NCI-H748 (cell line): ENCODE measurements at regions not wholly inside any gene's neighbourhood (a gene's known extent, or its start where the extent isn't known, plus 50 kb on each side); places are given as distances from the start of the nearest gene placed in this dataset.

Experiments
- DNase-seq: peaks from one replicate; lab custom pipeline; 2025; ENCODE audit not compliant: unreplicated experiment; lab: John Stamatoyannopoulos, UW

DNA sequence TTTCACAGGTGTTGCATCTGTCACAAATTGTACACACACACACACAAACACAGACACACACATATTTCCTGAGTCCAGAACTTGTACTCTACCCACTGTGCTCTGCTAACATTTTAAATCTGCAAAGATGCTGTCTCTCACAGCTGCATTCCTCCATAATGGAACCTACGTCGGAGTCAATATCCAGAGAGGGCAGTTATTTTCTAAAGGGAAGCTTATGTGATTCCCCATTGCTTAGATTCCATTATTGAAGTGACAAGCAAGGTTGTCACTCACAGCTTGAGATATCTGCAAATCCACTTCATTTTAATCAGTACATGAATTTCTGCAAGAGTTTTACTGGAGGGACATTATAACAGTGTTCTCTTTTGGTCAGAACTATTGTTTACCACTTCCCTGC lies 992.4 kb downstream of the NSUN3 start:
- no peak for DNase-seq

GRCh38 chr3:95082191-95082590 lies 1019.3 kb downstream of the NSUN3 start:
- DNase-seq: no peak

GRCh38 chr3:95084738-95085137 lies 1021.9 kb downstream of the NSUN3 start:
- DNase-seq: no peak

DNA sequence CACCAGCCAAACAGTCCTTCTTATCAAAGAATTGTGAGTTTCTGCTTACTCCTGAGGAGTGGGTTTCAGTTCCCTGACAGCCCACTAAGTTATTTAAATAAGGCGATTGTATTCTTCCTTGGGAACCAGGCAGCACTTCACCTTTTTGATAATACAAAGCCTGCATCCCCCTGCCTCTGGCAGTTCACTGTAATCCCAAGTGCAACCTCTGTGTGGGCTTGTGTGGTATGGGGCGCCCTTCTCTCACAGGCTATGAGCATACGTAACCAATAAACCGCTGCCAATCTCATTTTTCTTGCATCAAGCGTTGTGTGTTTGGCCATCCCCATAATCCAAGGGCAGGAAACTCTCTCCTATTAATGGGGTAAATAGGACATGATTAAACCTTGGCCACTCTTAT lies 1025.6 kb downstream of the NSUN3 start:
- no peak for DNase-seq

- DNase-seq: peak; percentile 13
Observed at GRCh38 chr3:95097493-95097892, 1034.6 kb downstream of the NSUN3 start.

DNA sequence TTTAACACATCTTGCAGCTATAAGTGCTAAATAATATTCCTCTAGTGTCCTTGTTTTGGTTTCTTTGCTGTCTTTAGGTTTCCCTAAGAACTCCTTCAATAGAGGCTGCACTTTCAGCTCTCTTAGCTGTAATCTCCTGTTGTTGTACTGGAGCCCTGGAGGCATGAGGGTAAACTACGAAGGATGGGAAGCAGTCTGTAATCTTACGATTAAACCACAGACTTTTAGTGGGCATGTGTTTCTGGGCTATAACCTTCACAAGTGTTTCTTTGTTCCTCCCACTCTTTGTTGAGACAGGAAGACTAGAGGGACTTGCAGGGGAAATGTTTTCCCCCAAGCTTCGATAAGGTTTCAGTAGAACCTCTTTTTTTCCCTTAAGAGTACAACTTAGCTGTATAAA lies 1058.1 kb downstream of the NSUN3 start:
- DNase-seq: no peak

GRCh38 chr3:95123104-95123503 lies 1060.2 kb downstream of the NSUN3 start:
- no peak for DNase-seq

- DNase-seq: no peak
Observed at GRCh38 chr3:95134693-95135413, 1072.0 kb downstream of the NSUN3 start.

DNA sequence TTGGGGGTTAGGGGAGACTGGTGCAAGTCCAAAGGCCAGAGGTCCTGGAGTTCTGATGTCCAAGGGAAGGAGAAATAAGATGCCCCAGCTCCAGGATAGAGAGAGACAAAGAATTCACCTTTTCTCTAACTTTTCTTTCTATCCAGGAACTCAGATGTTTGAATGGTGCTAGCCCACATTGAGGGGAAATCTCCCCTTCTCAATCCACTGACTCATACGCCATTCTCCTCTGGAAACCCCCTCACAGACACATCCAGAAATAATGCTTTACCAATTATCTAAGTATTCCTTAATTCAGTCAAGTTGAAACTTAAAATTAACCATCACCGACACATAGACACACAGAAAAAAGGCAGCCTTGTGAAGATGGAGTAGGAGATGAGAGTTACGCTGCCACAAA lies 1085.2 kb downstream of the NSUN3 start:
- DNase-seq: no peak

DNA sequence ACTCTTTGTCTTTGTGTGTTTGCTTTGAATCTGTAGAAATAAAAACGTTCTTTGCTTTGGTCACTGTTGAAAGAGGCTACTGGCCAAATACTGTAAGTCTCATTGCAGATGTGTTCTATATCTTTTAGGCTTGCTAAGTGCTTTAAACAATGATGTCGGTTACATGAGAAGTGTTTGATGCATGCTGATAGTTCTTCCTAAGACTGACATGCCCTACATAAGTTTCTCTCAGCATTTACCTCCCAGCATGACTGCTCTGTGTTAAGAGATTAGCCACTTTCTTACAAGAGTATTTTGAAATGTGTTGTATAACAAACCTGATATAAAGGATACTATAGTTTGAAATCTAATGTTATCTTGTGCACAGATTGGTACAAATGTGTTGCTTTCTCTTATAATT lies 1088.7 kb downstream of the NSUN3 start:
- DNase-seq: no peak

DNA sequence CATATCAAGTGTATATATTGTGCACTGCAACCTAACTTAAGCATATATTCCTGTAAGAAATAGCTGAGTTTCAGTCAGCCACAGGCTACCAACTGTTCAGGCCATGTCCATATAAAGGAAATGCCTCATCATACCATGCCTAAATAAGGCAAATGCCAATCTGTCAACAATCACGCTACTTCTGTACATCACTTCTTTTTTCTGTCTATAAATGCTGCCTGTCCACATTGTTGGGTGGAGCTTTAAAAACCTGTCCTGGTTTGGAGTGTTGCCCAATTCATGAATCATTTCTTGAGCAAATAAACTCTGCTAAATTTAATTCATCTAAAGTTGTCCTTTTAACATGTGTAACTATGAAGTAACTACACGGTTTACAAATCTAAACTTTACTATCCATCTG lies 1091.9 kb downstream of the NSUN3 start:
- peak; percentile 2 for DNase-seq

DNA sequence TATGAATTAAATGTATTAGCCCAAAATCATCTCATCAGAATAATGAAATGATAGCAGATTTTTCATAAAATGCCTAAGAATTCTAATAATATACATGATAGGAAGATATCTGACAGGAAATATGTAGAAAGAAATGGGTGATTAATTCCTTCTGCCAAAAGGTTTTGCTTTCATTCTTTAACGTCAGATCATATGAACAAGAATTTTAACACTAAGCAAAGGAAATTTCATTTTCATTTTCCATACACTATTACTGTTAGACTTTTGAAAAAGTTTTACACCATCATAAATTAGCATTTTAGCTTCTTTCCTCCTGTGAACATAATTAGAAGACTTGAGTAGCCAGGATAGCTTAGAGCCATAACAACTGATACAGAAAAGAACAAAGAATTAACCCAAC lies 1099.9 kb downstream of the NSUN3 start:
- DNase-seq: no peak

- DNase-seq: no peak
Observed at GRCh38 chr3:95167748-95168147, 1104.9 kb downstream of the NSUN3 start.

GRCh38 chr3:95168526-95168925 lies 1105.7 kb downstream of the NSUN3 start:
- DNase-seq: no peak

DNA sequence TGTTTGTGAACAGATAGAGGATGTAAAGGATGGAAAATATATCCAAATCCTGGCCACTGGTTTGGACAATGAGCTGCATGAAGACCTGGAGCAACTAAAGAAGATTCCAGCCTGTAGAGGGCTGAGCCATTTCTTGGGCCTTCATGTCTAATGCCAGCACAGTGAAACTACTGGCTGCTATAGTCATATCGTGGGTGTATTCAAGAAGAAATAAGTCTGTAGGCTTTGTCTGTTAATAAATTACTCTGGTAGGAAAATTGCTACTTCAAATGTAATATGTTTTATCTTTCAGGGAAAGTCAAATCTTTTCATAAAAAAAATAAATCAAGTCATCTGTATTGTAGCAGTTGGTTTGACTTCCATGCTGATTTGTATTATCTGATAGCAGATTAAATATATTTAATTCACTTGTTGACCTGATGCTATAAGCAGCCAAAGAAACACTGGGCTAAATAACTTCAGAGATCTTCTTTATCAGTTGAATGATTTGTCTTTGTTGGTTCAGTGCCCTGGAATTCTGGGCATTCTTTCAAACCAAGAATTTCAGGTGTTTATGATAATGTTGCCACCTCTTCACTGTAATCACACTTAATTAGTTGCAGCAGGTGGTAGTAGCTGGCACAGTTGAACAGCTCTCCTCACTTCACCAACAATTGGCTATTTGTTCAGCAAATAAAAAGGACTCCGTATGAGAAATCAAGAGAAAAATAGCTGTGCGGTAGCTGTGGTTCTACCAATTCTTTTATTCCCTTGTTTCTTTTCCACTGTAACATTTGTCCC lies 1109.5 kb downstream of the NSUN3 start:
- DNase-seq: peak; percentile 80

DNA sequence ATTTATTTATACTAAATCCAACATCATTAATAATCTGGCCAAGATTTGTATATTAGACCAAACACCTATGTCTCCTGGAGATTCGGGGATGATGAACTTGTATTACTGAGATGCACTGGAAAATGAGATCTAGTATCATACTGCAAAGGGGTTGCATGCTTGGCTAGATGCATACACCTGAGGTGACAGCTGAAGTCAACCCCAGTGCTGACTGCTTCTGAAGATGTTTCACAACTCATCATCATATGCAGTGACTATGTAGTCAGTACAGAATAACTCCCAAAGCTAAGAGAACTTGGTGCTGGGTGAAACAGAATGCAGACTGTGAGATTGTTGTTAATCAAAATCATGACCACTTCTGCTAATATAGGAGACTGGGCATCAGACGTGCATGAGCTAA lies 1114.2 kb downstream of the NSUN3 start:
- no peak for DNase-seq

DNA sequence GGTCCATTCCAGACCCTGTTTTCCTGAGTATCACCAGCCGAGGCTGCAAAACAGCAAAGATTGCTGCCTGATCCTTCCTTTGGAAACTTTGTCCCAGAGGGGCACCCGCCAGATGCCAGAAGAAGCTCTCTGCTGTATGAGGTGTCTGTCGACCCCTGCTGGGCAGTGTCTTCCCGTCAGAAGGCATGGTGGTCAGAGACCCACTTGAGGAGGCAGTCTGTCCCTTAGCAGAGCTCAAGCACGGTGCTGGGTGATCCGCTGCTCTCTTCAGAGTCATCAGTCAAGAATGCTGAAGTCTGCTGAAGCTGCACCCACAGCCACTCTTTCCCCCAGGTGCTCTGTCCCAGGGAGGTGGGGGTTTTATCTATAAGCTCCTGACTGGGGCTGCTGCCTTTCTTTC lies 1121.2 kb downstream of the NSUN3 start:
- no peak for DNase-seq

GRCh38 chr3:95189348-95189747 lies 1126.5 kb downstream of the NSUN3 start:
- DNase-seq: no peak

GRCh38 chr3:95197661-95198060 lies 1134.8 kb downstream of the NSUN3 start:
- no peak for DNase-seq

DNA sequence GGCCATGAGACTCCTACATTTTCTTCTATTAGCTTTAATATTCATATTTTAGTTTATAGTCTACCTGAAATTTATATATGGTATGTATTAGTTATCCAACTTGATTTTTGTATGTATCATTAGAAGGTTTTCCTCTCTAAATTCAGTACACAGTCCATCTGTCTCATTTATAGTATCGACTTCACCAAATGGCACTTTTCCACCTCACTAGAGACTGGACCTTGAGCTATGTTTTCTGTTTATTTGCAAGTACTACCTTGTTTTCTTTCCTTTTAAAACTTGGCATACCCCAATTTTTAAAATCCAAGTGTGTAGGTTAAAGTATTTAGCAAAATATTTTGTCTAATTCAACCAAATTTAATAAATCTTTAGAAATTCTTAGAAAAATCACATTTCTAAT lies 1137.5 kb downstream of the NSUN3 start:
- DNase-seq: no peak

DNA sequence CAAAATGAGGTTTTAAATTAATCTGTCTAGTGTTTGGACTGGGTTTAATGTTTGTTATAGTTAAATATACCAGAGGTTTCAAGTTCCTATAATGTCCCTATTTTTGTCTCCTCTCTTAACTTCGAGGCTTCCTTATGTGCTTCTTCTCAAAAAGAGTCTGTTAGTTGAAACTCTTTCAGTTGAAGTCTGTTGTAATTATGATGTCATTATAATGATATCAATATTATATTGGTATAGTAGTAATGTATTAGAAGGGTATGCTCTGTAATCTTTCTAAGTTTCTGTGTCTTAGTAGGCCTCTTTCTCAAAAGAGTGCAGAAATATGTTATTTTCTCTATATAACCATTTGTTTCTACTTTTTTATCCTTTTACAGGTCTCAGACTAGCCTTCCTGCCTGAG lies 1148.0 kb downstream of the NSUN3 start:
- no peak for DNase-seq

DNA sequence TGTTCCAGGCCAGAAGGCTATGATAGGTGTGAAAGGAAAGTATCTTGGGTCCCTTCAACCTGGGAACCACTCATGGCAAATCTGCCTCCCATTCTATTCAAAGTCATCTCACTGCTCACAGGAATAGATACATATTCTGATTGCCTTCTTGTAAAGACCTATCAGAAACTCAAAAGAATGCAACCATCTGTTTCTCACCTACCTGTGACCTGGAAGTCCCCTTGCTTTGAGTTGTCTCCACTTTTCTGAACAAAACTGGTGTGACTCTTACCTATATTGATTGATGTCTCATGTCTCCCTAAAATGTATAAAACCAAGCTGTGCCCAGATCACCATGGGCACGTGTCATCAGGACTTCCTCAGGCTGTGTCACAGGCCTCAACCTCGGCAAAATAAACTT lies 1149.3 kb downstream of the NSUN3 start:
- DNase-seq: no peak
